HEK293T (cell line): ENCODE measurements at regions not wholly inside any gene's neighbourhood (a gene's known extent, or its start where the extent isn't known, plus 50 kb on each side); places are given as distances from the start of the nearest gene placed in this dataset.

Source experiments
- CTCF ChIA-PET: fragments of 350-600 bp; formaldehyde crosslinking; extraction: SDS; loops from one replicate; lab custom pipeline; 2021; ENCODE audit warnings: antibody characterized with exemption, inconsistent platforms; lab: Yijun Ruan, JAX
- POLR2A ChIA-PET: fragments of 350-600 bp; formaldehyde crosslinking; extraction: SDS; loops from one replicate; lab custom pipeline; 2020; ENCODE audit warnings: antibody characterized with exemption, inconsistent platforms; lab: Yijun Ruan, JAX
- DNase-seq: peaks from one replicate; pipeline ENCODE4 v3.0.0; 2012; ENCODE audit warnings: mixed read lengths; ENCODE audit errors: extremely low spot score
- ARNT ChIP-seq: fragments of 450-650 bp; IDR thresholded peaks from 2 replicates; pipeline ENCODE4 v1.6.1; 2017; ENCODE audit warnings: mild to moderate bottlenecking
- BHLHE40 ChIP-seq: fragments of 450-650 bp; IDR thresholded peaks from 2 replicates; pipeline ENCODE4 v1.6.1; 2016; ENCODE audit warnings: mild to moderate bottlenecking, moderate library complexity, borderline replicate concordance
- CTBP1 ChIP-seq: fragments of 450-650 bp; IDR thresholded peaks from 2 replicates; pipeline ENCODE4 v1.6.1; 2016; ENCODE audit warnings: borderline replicate concordance
- ELF4 ChIP-seq: fragments of 450-650 bp; IDR thresholded peaks from 2 replicates; pipeline ENCODE4 v1.6.1; 2017; ENCODE audit warnings: antibody characterized with exemption
- FOXA1 ChIP-seq: fragments of 450-650 bp; IDR thresholded peaks from 2 replicates; pipeline ENCODE4 v1.6.1; 2016; ENCODE audit warnings: mild to moderate bottlenecking
- FOXK2 ChIP-seq: fragments of 450-650 bp; IDR thresholded peaks from 2 replicates; pipeline ENCODE4 v1.6.1; 2016; ENCODE audit warnings: mild to moderate bottlenecking
- FOXM1 ChIP-seq: fragments of 450-650 bp; IDR thresholded peaks from 2 replicates; pipeline ENCODE4 v1.6.1; 2017; ENCODE audit warnings: mild to moderate bottlenecking, borderline replicate concordance
- HDGF ChIP-seq: fragments of 450-650 bp; IDR thresholded peaks from 2 replicates; pipeline ENCODE4 v1.6.1; 2017; ENCODE audit warnings: antibody characterized with exemption, borderline replicate concordance
- L3MBTL2 ChIP-seq: fragments of 450-650 bp; conservative IDR thresholded peaks from 2 replicates; pipeline ENCODE4 v1.6.1; 2016; ENCODE audit warnings: mild to moderate bottlenecking
- LEF1 ChIP-seq: fragments of 450-650 bp; IDR thresholded peaks from 2 replicates; pipeline ENCODE4 v1.6.1; 2017; ENCODE audit warnings: mild to moderate bottlenecking, borderline replicate concordance
- NFRKB ChIP-seq: fragments of 450-650 bp; IDR thresholded peaks from 2 replicates; pipeline ENCODE4 v1.6.1; 2016; ENCODE audit warnings: mild to moderate bottlenecking, moderate library complexity
- PKNOX1 ChIP-seq: fragments of 450-650 bp; IDR thresholded peaks from 2 replicates; pipeline ENCODE4 v1.6.1; 2016
- SP1 ChIP-seq: fragments of 450-650 bp; IDR thresholded peaks from 2 replicates; pipeline ENCODE4 v1.6.1; 2017
- SUZ12 ChIP-seq: fragments of 450-650 bp; IDR thresholded peaks from 2 replicates; pipeline ENCODE4 v1.6.1; 2016; ENCODE audit warnings: mild to moderate bottlenecking
- TARDBP ChIP-seq: fragments of 450-650 bp; IDR thresholded peaks from 2 replicates; pipeline ENCODE4 v1.6.1; 2016
- ZNF384 ChIP-seq: fragments of 450-650 bp; IDR thresholded peaks from 2 replicates; pipeline ENCODE4 v1.6.1; 2016

GRCh38 chr2:129876541-129876940 is 102.9 kb upstream of the RAB6C start:
- no peak for TF ChIP-seq ZNF384
- TF ChIP-seq FOXK2: no peak
- TF ChIP-seq BHLHE40: no peak
- no peak for TF ChIP-seq PKNOX1
- no peak for TF ChIP-seq FOXM1
- TF ChIP-seq TARDBP: no peak
- TF ChIP-seq ARNT: no peak
- TF ChIP-seq SUZ12: no peak
- no peak for TF ChIP-seq SP1
- TF ChIP-seq FOXA1: no peak
- no peak for TF ChIP-seq CTBP1
- no peak for TF ChIP-seq NFRKB
- TF ChIP-seq LEF1: no peak
- TF ChIP-seq L3MBTL2: no peak
- POLR2A ChIA-PET: interaction anchor here (1.0 kb wide), 1 partner anchor 25 kb away, joined by 3 read pairs; no protein-coding TSS in a partner anchor
- CTCF ChIA-PET: interaction anchor here (1.2 kb wide), 1 partner anchor 9 kb away, joined by 4 read pairs; no protein-coding TSS in a partner anchor
- no peak for DNase-seq

GRCh38 chr2:129877289-129877741 is 102.2 kb upstream of the RAB6C start:
- POLR2A ChIA-PET: interaction anchor here (1.0 kb wide), 1 partner anchor 24 kb away, joined by 3 read pairs; no protein-coding TSS in a partner anchor
- no peak for TF ChIP-seq FOXK2
- TF ChIP-seq CTBP1: no peak
- peak; percentile 66 for TF ChIP-seq L3MBTL2
- no peak for TF ChIP-seq FOXM1
- CTCF ChIA-PET: no interaction called here
- peak; percentile 93 for DNase-seq

- DNase-seq: peak; percentile 44
- CTCF ChIA-PET: no interaction called here
- POLR2A ChIA-PET: no interaction called here
- TF ChIP-seq SUZ12 (no peak), HDGF (no peak), CTBP1 (no peak), ELF4 (no peak), PKNOX1 (no peak), ZNF384 (no peak), TARDBP (no peak), NFRKB (no peak)
Observed at GRCh38 chr2:129877795-129878775, 101.4 kb upstream of the RAB6C start.

GRCh38 chr2:129879614-129880180 is 99.8 kb upstream of the RAB6C start:
- ChIA-PET POLR2A (interaction anchor here (1.0 kb wide), 1 partner anchor 302 kb away, joined by 3 read pairs; the partner anchor contains the start of gene SMPD4), CTCF (interaction anchor here (0.6 kb wide), 1 partner anchor 56 kb away, joined by 4 read pairs; no protein-coding TSS in a partner anchor)
- no peak for DNase-seq
- TF ChIP-seq ZNF384 (no peak), CTBP1 (no peak), FOXK2 (no peak), TARDBP (no peak), PKNOX1 (no peak), L3MBTL2 (no peak), BHLHE40 (no peak)

- DNase-seq: no peak
- no peak for TF ChIP-seq NFRKB
- POLR2A ChIA-PET: interaction anchor here (1.0 kb wide), 1 partner anchor 301 kb away, joined by 3 read pairs; the partner anchor contains the start of gene SMPD4
- CTCF ChIA-PET: no interaction called here
Observed at GRCh38 chr2:129880309-129880708, 99.2 kb upstream of the RAB6C start.

GRCh38 chr2:129880971-129881370 is 98.5 kb upstream of the RAB6C start:
- CTCF ChIA-PET: no interaction called here
- POLR2A ChIA-PET: no interaction called here
- no peak for TF ChIP-seq TARDBP
- TF ChIP-seq BHLHE40: no peak
- no peak for TF ChIP-seq NFRKB
- no peak for TF ChIP-seq CTBP1
- no peak for TF ChIP-seq ELF4
- TF ChIP-seq ARNT: no peak
- no peak for TF ChIP-seq PKNOX1
- no peak for DNase-seq
